ENCODE measurements at regions not wholly inside any gene's neighbourhood (a gene's known extent, or its start where the extent isn't known, plus 50 kb on each side); places are given as distances from the start of the nearest gene placed in this dataset.

- Histone ChIP-seq H3K27me3 (ENCODE audit: low read depth) (no peaks in the 10 kb centered on the region), H3K36me3 (replicated peaks) (no peaks in the 10 kb centered on the region), H3K9me3 (no peaks in the 10 kb centered on the region), H3K4me1 (peaks cover 4% of the 10 kb centered on the region), H3K4me3 (no peak overlapping the region)
- no peak for DNase-seq (ENCODE audit: low spot score in 2 of 2)
- in situ Hi-C loops (cut with MboI; ENCODE audit: low sequenced_read_pairs): no loop called here
These were observed 166.8 kb upstream of the CAMK1G start for GRCh38 chr1:209416716-209417115.

GRCh38 chr1:209417761-209418160, 165.8 kb upstream of the CAMK1G start:
- in situ Hi-C loops (cut with MboI; ENCODE audit: low sequenced_read_pairs): no loop called here
- Histone ChIP-seq H3K27me3 (ENCODE audit: low read depth) (no peaks in the 10 kb centered on the region), H3K4me1 (peaks cover 3% of the 10 kb centered on the region; the same call in 1 of the 2 replicates), H3K9me3 (no peaks in the 10 kb centered on the region), H3K36me3 (replicated peaks) (no peaks in the 10 kb centered on the region), H3K4me3 (no peak overlapping the region)
- DNase-seq (ENCODE audit: low spot score in 2 of 2): no peak

- H3K4me1 ChIP-seq: peaks cover 3% of the 10 kb centered on the region; the same call in 1 of the 2 replicates
- in situ Hi-C loops (cut with MboI; ENCODE audit: low sequenced_read_pairs): no loop called here
These were observed 163.2 kb upstream of the CAMK1G start for GRCh38 chr1:209420276-209420675.

GRCh38 chr1:209421186-209421585, 162.3 kb upstream of the CAMK1G start:
- no peaks in the 10 kb centered on the region for H3K27me3 ChIP-seq (ENCODE audit: low read depth)
- H3K4me1 ChIP-seq: peaks cover 3% of the 10 kb centered on the region; the same call in 1 of the 2 replicates
- H3K9me3 ChIP-seq: no peaks in the 10 kb centered on the region
- DNase-seq (ENCODE audit: low spot score in 2 of 2): no peak
- no peak overlapping the region for H3K4me3 ChIP-seq
- in situ Hi-C loops (cut with MboI; ENCODE audit: low sequenced_read_pairs): no loop called here
- H3K36me3 ChIP-seq (replicated peaks): no peaks in the 10 kb centered on the region

More at GRCh38 chr1:209420276-209420675, 163.2 kb upstream of the CAMK1G start:
- Histone ChIP-seq H3K9me3 (no peaks in the 10 kb centered on the region), H3K27me3 (ENCODE audit: low read depth) (no peaks in the 10 kb centered on the region), H3K36me3 (replicated peaks) (no peaks in the 10 kb centered on the region), H3K4me3 (no peak overlapping the region)
- no peak for DNase-seq (ENCODE audit: low spot score in 2 of 2)

- Histone ChIP-seq H3K27me3 (ENCODE audit: low read depth) (no peaks in the 10 kb centered on the region), H3K4me3 (no peak overlapping the region), H3K36me3 (replicated peaks) (no peaks in the 10 kb centered on the region), H3K9me3 (no peaks in the 10 kb centered on the region), H3K4me1 (peaks cover 3% of the 10 kb centered on the region; the same call in 1 of the 2 replicates)
- in situ Hi-C loops (cut with MboI; ENCODE audit: low sequenced_read_pairs): no loop called here
- no peak for DNase-seq (ENCODE audit: low spot score in 2 of 2)
These were observed 161.4 kb upstream of the CAMK1G start for GRCh38 chr1:209421978-209422680.

GRCh38 chr1:209425959-209426358, 157.6 kb upstream of the CAMK1G start:
- Histone ChIP-seq H3K9me3 (no peaks in the 10 kb centered on the region), H3K4me1 (peaks cover 3% of the 10 kb centered on the region; the same call in 1 of the 2 replicates), H3K27me3 (ENCODE audit: low read depth) (no peaks in the 10 kb centered on the region), H3K4me3 (no peak overlapping the region), H3K36me3 (replicated peaks) (no peaks in the 10 kb centered on the region)
- DNase-seq (ENCODE audit: low spot score in 2 of 2): no peak
- in situ Hi-C loops (cut with MboI; ENCODE audit: low sequenced_read_pairs): no loop called here

- in situ Hi-C loops (cut with MboI; ENCODE audit: low sequenced_read_pairs): no loop called here
These were observed 156.2 kb upstream of the CAMK1G start for GRCh38 chr1:209427277-209427676.

GRCh38 chr1:209427811-209428210, 155.7 kb upstream of the CAMK1G start:
- DNase-seq (ENCODE audit: low spot score in 2 of 2): no peak
- in situ Hi-C loops (cut with MboI; ENCODE audit: low sequenced_read_pairs): no loop called here
- Histone ChIP-seq H3K9me3 (no peaks in the 10 kb centered on the region), H3K4me1 (peaks cover 5% of the 10 kb centered on the region), H3K36me3 (replicated peaks) (no peaks in the 10 kb centered on the region), H3K4me3 (no peak overlapping the region), H3K27me3 (ENCODE audit: low read depth) (no peaks in the 10 kb centered on the region)

More at GRCh38 chr1:209427277-209427676, 156.2 kb upstream of the CAMK1G start:
- no peak for DNase-seq (ENCODE audit: low spot score in 2 of 2)
- no peaks in the 10 kb centered on the region for H3K36me3 ChIP-seq (replicated peaks)
- no peaks in the 10 kb centered on the region; the same call in 1 of the 2 replicates for H3K4me1 ChIP-seq
- H3K9me3 ChIP-seq: no peaks in the 10 kb centered on the region
- H3K27me3 ChIP-seq (ENCODE audit: low read depth): no peaks in the 10 kb centered on the region
- no peak overlapping the region for H3K4me3 ChIP-seq

- Histone ChIP-seq H3K36me3 (replicated peaks) (no peaks in the 10 kb centered on the region), H3K4me1 (peaks cover 11% of the 10 kb centered on the region), H3K9me3 (no peaks in the 10 kb centered on the region), H3K4me3 (no peak overlapping the region), H3K27me3 (ENCODE audit: low read depth) (no peaks in the 10 kb centered on the region)
- in situ Hi-C loops (cut with MboI; ENCODE audit: low sequenced_read_pairs): no loop called here
- DNase-seq (ENCODE audit: low spot score in 2 of 2): no peak
These were observed 155.1 kb upstream of the CAMK1G start for GRCh38 chr1:209428241-209428921.

- peaks cover 23% of the 10 kb centered on the region for H3K4me1 ChIP-seq
- no peaks in the 10 kb centered on the region for H3K36me3 ChIP-seq (replicated peaks)
- DNase-seq (ENCODE audit: low spot score in 2 of 2): no peak
- H3K27me3 ChIP-seq (ENCODE audit: low read depth): no peaks in the 10 kb centered on the region
- no peak overlapping the region for H3K4me3 ChIP-seq
- in situ Hi-C loops (cut with MboI; ENCODE audit: low sequenced_read_pairs): no loop called here
- H3K9me3 ChIP-seq: no peaks in the 10 kb centered on the region
These were observed 153.9 kb upstream of the CAMK1G start for GRCh38 chr1:209429611-209430010.

- Histone ChIP-seq H3K4me1 (peaks cover 23% of the 10 kb centered on the region), H3K27me3 (ENCODE audit: low read depth) (no peaks in the 10 kb centered on the region), H3K36me3 (replicated peaks) (no peaks in the 10 kb centered on the region), H3K9me3 (no peaks in the 10 kb centered on the region), H3K4me3 (no peak overlapping the region)
- in situ Hi-C loops (cut with MboI; ENCODE audit: low sequenced_read_pairs): no loop called here
- no peak for DNase-seq (ENCODE audit: low spot score in 2 of 2)
These were observed 153.4 kb upstream of the CAMK1G start for GRCh38 chr1:209430107-209430506.

GRCh38 chr1:209430821-209431259, 152.7 kb upstream of the CAMK1G start:
- Histone ChIP-seq H3K36me3 (replicated peaks) (no peaks in the 10 kb centered on the region), H3K4me1 (peaks cover 28% of the 10 kb centered on the region), H3K27me3 (ENCODE audit: low read depth) (no peaks in the 10 kb centered on the region), H3K4me3 (no peak overlapping the region), H3K9me3 (no peaks in the 10 kb centered on the region)
- no peak for DNase-seq (ENCODE audit: low spot score in 2 of 2)
- in situ Hi-C loops (cut with MboI; ENCODE audit: low sequenced_read_pairs): no loop called here

GRCh38 chr1:209431402-209431801, 152.1 kb upstream of the CAMK1G start:
- Histone ChIP-seq H3K27me3 (ENCODE audit: low read depth) (no peaks in the 10 kb centered on the region), H3K4me3 (no peak overlapping the region), H3K4me1 (peaks cover 28% of the 10 kb centered on the region), H3K9me3 (no peaks in the 10 kb centered on the region), H3K36me3 (replicated peaks) (no peaks in the 10 kb centered on the region)
- in situ Hi-C loops (cut with MboI; ENCODE audit: low sequenced_read_pairs): no loop called here
- no peak for DNase-seq (ENCODE audit: low spot score in 2 of 2)

- in situ Hi-C loops (cut with MboI; ENCODE audit: low sequenced_read_pairs): no loop called here
- Histone ChIP-seq H3K9me3 (no peaks in the 10 kb centered on the region), H3K36me3 (replicated peaks) (no peaks in the 10 kb centered on the region), H3K27me3 (ENCODE audit: low read depth) (no peaks in the 10 kb centered on the region), H3K4me3 (no peak overlapping the region), H3K4me1 (peaks cover 28% of the 10 kb centered on the region)
- DNase-seq (ENCODE audit: low spot score in 2 of 2): no peak
These were observed 151.6 kb upstream of the CAMK1G start for GRCh38 chr1:209431813-209432442.
